ENCODE measurements at regions not wholly inside any gene's neighbourhood (a gene's known extent, or its start where the extent isn't known, plus 50 kb on each side); places are given as distances from the start of the nearest gene placed in this dataset.

GRCh38 chr1:5385956-5386355 is 606.3 kb downstream of the NPHP4 start:
- no peak for DNase-seq (ENCODE audit: low read depth)

GRCh38 chr1:5385096-5385799 is 607.0 kb downstream of the NPHP4 start:
- no peak for DNase-seq (ENCODE audit: low read depth)

- no peak for DNase-seq (ENCODE audit: low read depth)
Measured at GRCh38 chr1:5381491-5381890, 610.7 kb downstream of the NPHP4 start.

GRCh38 chr1:5379176-5379759 is 613.0 kb downstream of the NPHP4 start:
- DNase-seq (ENCODE audit: low read depth), result no peak

GRCh38 chr1:5376538-5377247 is 615.5 kb downstream of the NPHP4 start:
- DNase-seq (ENCODE audit: low read depth), result no peak

- DNase-seq (ENCODE audit: low read depth), result no peak
Measured at GRCh38 chr1:5375481-5375880, 616.7 kb downstream of the NPHP4 start.

GRCh38 chr1:5374192-5374591 is 618.0 kb downstream of the NPHP4 start:
- DNase-seq (ENCODE audit: low read depth), result no peak

- DNase-seq (ENCODE audit: low read depth), result no peak
Measured at GRCh38 chr1:5373281-5373680, 618.9 kb downstream of the NPHP4 start.

GRCh38 chr1:5371270-5371669 is 621.0 kb downstream of the NPHP4 start:
- DNase-seq (ENCODE audit: low read depth), result no peak

GRCh38 chr1:5370311-5370710 is 621.9 kb downstream of the NPHP4 start:
- DNase-seq (ENCODE audit: low read depth), result no peak

GRCh38 chr1:5369223-5369622 is 623.0 kb downstream of the NPHP4 start:
- no peak for DNase-seq (ENCODE audit: low read depth)

GRCh38 chr1:5368201-5368600 is 624.0 kb downstream of the NPHP4 start:
- no peak for DNase-seq (ENCODE audit: low read depth)

GRCh38 chr1:5367306-5367705 is 624.9 kb downstream of the NPHP4 start:
- DNase-seq (ENCODE audit: low read depth), result no peak

- no peak for DNase-seq (ENCODE audit: low read depth)
Measured at GRCh38 chr1:5365751-5366150, 626.5 kb downstream of the NPHP4 start.

GRCh38 chr1:5364591-5364990 is 627.6 kb downstream of the NPHP4 start:
- no peak for DNase-seq (ENCODE audit: low read depth)

- DNase-seq (ENCODE audit: low read depth), result no peak
Measured at GRCh38 chr1:5354681-5355080, 637.5 kb downstream of the NPHP4 start.

GRCh38 chr1:5351366-5351765 is 640.9 kb downstream of the NPHP4 start:
- DNase-seq (ENCODE audit: low read depth), result no peak

GRCh38 chr1:5349526-5349925 is 642.7 kb downstream of the NPHP4 start:
- DNase-seq (ENCODE audit: low read depth), result no peak

- DNase-seq (ENCODE audit: low read depth), result no peak
Measured at GRCh38 chr1:5348732-5349465, 643.3 kb downstream of the NPHP4 start.

- no peak for DNase-seq (ENCODE audit: low read depth)
Measured at GRCh38 chr1:5347726-5348125, 644.5 kb downstream of the NPHP4 start.

GRCh38 chr1:5345556-5345955 is 646.7 kb downstream of the NPHP4 start:
- DNase-seq (ENCODE audit: low read depth), result no peak

- DNase-seq (ENCODE audit: low read depth), result no peak
Measured at GRCh38 chr1:5343256-5344020, 648.8 kb downstream of the NPHP4 start.

All from Daoy (cell line).